DMS79 (cell line): ENCODE measurements at regions not wholly inside any gene's neighbourhood (a gene's known extent, or its start where the extent isn't known, plus 50 kb on each side); places are given as distances from the start of the nearest gene placed in this dataset.
A peak's percentile ranks its signal among the peaks of the same experiment; 100 is the strongest.

ENCODE experiments used
- DNase-seq: peaks from one replicate; lab custom pipeline; 2025; lab: John Stamatoyannopoulos, UW

DNA sequence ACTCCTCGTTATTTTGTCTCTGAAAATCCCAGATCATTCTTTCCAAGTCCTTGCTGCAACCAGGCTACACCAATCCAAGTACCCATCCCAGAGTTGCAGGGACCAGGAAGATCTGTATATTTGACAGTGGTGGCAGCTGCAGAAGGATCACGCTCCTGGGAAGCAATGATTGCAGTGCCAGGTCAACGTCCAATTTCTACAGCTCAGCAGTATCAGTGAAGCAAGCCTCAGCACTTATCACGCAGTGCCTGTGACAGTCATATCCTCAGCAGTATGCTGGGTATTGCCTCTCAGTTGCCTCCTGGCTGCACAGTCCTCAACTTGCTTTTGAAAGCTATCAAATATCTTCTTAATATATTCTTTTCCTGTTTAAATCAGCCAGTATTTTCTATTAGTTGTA lies 66.7 kb downstream of the BARHL2 start:
- DNase-seq: no peak

DNA sequence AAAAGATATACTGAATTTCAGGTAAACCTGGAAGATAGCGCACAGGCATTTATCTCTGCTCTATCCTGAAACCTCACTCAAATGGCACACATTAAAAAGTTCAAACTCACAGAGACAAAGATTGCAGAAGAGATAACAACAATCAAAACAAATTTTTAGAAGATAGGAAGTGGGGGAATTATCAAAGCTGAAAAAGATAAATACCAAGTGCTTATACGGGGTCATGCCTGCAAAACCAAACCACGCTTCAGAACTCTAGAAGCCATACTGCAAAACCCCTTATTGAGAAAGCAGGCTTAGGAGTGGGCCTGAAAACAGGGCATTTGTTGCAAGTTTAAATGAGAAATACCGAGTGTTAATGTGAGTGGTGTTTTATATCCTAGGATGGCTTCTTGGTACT lies 76.8 kb downstream of the BARHL2 start:
- DNase-seq: no peak

DNA sequence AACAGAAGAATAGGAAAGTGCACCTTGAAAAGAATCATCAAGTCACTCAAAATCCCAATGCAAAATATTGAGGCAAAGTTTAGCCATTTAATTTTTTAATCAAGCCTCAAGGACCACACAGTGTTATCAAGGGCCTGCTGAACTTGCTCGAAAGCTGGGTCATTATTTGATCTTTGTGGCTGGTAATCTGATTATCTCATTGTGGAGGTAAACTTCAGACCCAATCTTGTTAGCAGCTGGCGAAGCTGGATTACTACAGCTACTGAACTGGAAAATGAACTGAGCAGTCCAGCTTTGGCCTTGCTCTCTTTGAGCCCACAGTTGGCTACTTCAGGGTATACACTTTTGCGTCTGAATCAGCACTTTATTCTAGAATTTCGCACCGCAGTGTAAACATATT lies 94.4 kb downstream of the BARHL2 start:
- DNase-seq: no peak

DNA sequence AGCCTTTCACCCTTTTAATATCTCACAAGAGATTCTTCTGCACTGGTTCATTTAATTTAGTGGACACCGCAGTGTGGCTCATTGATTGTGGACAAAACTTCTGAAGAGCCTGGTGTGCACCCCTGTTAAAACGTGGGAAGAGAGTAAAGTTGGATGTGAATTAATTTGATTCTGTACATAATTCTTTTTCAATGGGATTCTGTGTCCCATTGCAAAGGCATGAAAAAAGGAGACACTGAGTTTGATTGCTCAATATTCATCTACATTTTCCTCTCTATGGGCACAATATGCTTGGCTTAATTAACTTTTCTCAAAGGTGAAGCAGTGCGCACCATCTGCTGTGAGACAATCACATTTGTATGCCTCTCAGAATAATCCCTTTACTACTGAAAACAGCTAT lies 95.1 kb downstream of the BARHL2 start:
- no peak for DNase-seq

DNA sequence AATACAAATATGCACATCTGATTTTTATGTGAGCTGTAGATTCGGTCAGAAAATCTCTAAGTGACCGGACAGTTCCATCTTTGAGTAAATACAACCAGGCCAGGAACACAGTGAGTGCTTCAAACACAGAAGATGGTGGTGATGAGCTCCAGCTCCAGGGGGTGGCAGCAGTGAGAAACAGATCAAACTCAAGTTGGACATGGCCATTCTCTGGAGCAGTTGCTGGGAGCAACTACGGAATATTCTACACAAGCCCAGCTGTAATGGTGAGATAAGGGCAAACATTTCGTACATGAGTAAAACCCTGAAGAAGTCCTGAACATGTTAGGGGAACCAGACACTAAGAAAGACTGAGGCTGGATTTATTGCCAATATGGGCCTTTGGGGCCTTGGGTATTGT lies 100.7 kb downstream of the BARHL2 start:
- no peak for DNase-seq

DNA sequence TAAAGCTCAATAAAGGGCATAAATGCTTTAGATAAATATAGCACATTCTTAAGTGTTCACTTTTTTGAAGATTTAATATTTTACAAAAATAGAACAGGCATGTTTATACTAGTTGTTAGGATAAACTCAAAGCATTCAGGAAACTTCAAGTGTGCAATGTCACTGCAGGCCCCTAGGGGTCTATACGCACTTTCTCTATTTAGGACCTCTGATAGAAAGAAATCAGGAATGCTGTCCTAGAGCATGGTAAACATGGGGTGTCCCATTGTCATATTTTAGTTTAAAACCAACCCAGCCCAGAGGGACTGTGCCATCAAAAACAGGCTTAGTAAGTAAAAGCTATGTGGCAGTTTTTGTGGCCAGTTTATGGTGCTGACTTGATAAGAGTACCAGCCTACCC lies 102.2 kb downstream of the BARHL2 start:
- no peak for DNase-seq

DNA sequence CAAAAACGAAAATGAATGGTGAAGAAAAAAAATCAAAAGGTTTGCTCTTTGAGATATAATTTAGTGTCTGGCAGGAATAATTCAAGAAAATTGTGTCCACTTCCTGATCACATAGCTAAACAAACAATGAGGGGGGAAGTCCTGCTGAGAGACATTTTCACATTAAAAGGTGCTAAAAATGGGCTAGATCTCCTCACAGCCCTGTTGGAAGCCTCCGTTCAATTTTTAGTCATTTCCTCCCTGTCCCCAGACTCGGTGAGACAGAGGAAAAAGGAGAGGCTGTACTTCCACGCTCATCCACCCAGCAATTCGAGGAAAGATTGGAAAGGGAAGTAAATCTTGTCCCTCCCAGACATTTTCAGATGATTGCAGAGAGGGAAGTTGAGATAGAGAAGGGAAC lies 103.7 kb downstream of the BARHL2 start:
- DNase-seq: no peak

DNA sequence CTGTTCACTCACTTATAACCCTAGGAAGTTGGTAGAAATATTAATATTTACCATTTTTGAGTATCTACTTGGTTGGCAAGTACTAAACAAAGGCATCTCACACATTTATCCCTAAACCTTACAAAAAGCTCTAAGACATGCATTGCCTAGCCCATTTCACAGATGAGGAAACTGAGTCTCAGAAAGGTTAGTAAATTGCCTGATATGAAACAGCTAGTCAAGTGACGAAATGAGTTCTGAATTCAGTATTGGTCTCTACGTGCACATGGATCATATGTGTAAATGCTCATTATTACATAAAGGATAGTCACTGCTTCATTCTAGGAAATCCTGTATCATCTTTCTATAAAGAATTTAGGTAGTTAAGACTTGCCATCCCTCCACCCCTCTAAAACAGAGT lies 105.1 kb downstream of the BARHL2 start:
- no peak for DNase-seq

DNA sequence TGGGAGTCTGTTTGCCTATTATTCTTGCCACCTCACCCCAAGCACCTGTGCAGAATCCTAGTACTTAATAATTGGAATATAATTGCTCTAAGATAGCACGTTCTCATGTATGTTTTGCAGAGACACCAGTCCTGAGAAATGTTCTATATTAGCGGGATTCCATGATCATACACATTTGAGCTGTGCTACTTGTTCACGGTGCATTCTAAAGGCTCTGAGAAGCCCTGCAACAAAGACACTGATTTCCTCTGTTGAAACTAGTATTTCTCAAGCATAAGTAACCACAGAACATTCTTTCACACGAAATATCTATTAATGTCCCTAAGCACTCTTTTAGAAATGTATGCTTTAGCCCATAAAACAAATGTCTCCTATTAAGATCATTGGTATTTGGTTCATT lies 109.4 kb downstream of the BARHL2 start:
- no peak for DNase-seq

DNA sequence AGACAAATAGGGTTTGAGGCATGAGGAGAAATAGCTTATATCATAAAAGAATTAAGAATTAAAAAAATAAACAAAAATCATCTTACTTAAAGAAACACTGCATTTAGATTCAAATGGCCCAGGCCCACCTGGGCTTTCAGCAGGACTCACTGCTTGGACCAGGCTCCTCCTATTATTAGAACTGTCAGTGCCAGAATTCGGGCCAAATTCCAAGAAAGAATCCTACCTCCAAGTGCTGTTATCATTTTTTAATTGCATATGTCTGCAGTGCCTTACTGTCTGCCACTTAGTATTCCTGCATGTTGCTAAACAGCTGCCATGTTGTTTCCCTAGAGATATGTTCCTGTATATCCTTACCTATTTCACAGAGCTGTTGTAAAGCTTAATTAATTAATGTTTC lies 112.0 kb downstream of the BARHL2 start:
- no peak for DNase-seq

DNA sequence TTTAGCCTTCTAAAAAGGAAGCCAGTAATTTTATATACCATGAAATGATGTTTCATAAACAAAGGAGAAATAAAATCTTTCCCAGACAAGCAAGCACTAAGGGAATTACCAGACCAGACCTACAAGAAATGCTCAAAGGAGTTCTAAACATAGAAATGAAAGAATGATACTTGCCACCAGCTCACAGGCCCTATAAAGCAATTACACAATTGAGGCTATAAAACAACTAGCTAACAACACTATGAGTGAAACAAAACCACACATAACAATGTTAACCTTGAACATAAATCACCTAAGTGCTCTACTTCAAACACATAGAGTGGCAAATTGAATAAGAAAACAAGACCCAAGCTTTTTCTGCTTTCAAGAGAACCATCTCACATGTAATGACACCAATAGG lies 123.8 kb downstream of the BARHL2 start:
- no peak for DNase-seq

DNA sequence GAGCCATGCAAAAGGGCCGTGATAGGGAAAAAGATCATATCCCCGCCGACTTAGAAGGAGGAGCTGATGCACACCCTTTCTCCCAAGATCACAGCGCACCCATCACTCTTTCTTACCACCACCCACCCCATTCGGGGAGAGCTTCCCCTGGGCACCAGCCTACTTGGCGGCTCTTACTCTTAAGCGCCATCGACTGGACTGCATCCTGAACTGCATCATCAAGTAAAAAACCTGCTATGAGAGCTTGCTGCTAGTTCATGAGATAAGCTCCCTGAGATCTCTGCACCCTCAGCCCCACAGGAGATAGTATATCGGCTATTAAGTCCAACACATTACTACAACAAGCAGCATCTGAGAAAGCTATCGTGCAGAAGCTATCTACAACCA lies 125.1 kb downstream of the BARHL2 start:
- DNase-seq: no peak

DNA sequence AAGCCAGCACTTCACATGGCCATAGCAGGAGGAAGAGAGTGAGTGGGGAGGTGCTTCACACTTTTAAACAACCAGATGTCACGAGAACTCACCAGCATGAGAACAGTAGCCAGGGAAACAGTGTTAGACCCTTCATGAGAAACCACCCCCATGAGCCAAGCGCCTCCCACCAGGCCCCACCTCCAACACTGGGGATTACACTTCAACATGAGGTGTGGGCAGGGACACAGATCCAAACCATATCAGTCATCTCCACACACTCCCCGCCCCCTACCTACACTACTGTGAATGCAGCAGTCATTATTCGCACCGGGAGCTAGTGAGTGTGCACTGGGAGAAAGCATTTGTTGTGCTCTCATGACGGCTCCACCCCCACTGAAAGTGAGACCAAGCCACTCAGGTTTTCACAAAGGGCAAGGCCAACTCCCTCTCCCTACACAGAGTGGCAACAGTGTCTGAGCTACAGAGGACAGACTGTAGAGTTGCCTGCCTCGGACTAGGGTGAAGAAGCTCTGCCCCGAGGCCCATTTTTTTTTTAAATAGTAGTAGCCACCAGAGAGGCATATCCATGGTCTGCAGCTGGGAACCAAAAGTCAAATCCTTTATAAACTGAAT lies 125.6 kb downstream of the BARHL2 start:
- no peak for DNase-seq

DNA sequence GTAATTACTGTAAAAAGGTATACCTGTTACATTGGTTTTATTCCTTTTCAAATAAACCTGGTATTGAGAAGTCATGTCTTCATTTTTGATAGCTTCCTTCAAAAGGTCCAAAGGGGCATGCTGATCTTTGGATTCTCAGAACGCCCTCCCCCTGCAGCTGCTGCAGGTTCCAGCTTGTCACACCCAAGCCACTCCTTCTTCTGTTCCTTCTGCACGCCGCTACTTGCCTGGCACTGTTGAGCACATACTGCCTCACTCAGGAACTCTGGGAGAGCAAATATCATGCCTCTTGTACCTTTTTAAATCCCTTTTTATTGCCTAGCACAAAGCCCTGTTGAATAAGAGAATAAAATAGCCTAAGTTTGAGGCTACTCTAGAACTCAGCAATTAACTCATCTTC lies 136.9 kb downstream of the BARHL2 start:
- DNase-seq: no peak

DNA sequence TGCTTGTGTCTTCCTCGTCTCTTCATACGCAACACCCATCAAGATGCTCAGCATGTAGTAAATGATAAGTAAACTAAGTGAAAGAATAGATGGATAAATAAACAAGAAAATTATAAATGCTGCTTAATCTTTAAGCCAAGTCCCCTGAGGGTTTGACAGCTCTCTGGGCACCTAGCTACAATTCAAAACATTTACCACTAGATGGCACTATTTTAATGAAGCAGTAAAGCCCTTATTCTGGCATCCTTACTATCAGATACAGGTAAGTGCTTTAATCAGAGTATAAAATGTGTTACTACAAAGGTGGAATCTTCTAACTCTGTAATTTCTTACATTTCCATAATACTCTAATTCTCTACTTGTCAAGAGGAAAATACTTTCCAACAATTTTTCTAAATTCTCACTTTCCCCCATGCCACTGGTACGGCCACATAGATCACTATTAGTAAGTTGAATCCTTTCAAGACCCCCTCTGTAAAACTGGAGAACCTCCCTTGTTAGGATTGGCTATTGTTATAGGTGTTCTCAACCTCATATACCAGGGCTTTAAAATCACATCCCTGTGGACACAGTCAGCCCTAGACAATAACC lies 137.8 kb downstream of the BARHL2 start:
- DNase-seq: peak; percentile 1

DNA sequence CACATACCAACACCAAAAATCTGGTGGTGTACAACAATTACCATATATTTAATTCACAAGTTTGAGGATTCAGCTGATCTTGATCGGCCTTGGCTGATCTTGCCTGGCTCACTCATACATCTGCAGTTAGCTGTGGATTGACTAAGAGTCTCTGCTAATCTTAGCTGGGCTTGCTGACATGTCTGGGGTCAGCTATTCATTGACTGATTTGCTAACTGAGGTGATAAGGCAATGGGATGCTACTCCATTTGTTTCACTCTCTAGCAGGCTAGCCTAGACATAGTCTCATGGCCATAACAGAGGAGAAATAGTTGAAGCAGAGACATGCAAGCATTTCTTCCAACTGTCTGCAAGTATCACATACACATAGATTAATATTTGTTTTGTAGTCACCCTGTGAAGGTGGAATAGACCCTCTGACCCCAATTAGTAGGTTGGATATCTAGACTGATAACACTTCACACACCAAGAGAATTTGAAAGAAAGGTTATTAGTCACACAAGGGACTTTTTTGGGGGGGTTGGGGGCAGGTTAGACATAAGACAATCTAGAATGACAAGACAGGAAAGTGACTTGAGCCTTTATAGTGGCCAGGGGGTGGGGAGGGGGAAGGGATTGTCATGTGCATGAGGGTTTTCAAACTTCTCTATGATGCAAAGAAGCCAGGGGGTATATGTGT lies 142.3 kb downstream of the BARHL2 start:
- no peak for DNase-seq

DNA sequence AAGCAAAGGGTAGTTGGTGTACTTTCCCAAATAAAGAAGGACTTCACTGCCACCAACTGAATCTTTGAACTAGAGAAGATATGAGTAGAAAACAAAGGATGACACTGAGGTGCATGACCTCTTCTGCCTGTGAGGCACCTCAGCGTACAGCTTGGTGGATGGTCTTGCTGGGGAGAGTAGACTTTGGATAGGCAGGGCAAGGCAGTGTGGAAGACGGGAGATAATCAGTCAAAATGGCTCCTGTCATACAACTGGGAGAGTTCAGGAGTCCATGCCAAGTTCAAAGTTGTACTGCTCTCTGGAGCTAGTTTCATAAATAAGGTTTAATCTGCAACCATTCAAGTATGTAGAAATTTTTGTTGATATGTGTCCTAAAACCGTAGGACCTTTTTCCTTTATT lies 143.4 kb downstream of the BARHL2 start:
- no peak for DNase-seq

DNA sequence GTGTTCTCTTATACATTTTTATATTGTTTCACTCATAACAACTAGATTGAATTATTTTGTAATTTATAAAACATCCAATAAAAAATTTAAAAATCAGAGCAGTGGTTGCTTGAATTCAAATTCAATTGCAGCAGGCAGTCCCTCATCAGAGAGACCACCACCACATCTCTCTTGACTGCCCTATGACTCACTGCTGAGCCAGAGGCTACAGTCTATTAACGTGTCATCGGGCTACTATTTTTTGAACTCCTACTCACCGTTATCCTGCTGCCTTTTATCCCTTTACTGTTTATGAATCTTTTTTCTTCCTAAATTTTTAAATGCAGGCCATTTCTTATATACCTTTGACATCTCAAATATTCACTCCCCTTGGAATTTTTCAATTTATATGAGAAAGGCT lies 144.7 kb downstream of the BARHL2 start:
- no peak for DNase-seq

DNA sequence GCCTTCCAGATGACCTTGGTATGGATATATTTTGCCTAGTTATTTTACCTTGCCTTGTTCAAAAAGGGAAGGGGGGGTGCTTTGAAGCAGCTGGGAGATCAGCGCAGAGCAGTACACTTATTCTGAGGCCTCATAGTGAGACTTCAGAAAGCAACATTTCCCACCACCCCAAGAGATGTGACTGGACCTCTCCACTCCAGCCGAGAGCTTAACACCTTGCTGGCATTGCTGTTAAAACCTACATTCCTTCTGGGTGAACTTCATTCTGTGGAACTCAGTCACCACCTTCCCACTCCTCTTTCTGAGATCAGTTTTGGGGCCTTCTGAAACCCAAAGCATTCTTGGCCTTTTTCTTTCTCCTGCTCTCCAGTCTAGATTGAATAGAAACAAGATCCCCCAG lies 148.7 kb downstream of the BARHL2 start:
- no peak for DNase-seq

DNA sequence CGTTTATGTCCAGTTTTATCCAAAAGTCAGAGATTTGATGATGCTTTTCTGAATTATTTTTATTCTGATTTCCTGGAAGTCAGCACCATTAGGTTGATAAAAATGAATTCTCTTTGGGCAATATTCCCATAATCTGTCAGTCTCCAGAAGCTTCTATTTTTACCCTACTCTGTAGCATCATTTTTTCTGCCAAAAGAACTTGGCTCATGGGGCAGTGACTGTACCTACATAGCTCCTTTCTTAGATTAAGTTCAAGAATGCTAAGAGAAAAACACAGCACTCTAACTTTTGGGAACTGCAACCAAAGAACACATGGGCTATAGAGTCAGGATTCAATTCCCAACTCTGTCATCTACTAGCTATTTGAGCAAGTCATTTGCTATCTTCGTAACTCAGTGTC lies 152.9 kb downstream of the BARHL2 start:
- DNase-seq: no peak

DNA sequence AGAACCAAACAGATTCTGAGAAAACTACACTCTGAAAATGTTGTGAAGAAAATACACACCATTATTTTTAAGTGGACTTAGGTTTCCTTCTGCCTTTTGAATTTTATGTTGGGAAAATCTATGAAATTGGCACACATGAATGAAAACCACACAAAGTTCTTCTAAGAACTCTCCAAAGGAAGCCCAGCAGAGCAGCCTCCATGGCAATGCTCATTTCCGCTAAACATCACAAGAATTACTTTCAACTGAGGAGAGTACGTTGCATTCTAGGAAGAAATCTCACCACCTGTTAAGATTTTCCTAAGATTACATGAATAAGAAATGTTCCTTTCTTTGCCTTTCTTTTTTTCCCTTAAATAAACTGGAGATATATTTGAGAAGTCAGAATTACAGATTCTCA lies 154.2 kb downstream of the BARHL2 start:
- DNase-seq: no peak

DNA sequence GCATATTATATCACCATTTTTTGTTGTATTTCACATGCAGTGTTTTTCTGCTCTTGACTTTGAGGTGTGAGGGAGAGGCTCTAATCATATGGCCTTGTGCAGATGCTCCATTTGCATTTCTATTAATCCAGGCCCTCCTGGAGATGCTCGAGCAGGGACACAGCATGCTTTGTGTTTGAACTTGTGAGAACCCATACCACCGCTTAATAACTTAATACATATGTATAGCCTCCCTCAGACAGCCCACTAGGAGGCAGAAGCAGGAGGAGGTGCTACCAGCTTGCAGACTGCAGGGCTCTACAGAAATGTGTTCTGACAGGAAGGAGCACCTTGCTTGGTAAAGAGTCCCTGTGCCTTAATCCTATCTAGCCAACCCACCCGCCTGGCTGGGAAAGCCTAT lies 155.2 kb downstream of the BARHL2 start:
- no peak for DNase-seq

DNA sequence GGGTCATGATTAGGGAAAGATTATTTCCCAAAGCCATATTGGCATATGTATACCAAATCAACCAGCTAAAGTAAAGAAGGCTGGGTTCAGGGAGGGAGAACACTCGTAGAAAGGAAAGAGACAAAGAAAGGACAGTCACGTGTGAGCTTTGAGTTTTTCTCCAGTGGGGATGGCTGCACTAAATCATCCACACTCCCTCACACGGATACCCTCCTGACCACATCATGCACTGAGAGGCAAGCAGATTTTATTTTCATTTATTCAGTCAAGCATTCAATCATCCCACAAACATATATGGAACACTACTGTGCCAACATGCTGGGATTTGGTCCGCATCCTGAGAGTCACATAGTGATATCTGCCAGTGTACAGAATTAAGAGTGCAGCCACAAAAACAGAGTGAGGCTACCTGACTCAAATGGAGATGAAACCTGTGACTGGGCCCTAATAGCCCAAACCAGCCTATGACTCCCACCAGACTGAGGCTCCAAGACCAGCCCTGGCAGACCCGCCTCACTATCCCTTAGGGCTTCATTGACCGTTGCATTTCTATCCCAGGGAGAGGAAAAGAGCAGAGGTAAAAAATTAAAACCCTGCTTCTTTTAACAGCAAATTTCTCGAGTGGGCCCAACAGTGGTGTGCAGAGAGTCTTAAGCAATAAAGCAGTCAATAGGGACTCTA lies 155.9 kb downstream of the BARHL2 start:
- DNase-seq: no peak
